Testis (tissue), 2 donors: ENCODE measurements at regions not wholly inside any gene's neighbourhood (a gene's known extent, or its start where the extent isn't known, plus 50 kb on each side); places are given as distances from the start of the nearest gene placed in this dataset.

Experiments
- DNase-seq: peaks from one replicate; pipeline ENCODE4 v3.0.0-alpha.2; 2019
- H3K27ac ChIP-seq, 2 donors: fragments of 200-600 bp; sonication (generic); one replicate each; pipeline ENCODE4 v1.5.1; 2019
- H3K27me3 ChIP-seq: fragments of 200-600 bp; sonication (generic); one replicate; pipeline ENCODE4 v1.5.1; 2019
- H3K36me3 ChIP-seq: fragments of 200-600 bp; sonication (generic); one replicate; pipeline ENCODE4 v1.5.1; 2017; ENCODE audit warnings: low read depth; ENCODE audit errors: missing control alignments
- H3K4me1 ChIP-seq: fragments of 200-600 bp; sonication (generic); one replicate; pipeline ENCODE4 v1.5.1; 2019
- H3K4me3 ChIP-seq, 2 donors: fragments of 200-600 bp; sonication (generic); one replicate each; pipeline ENCODE4 v1.5.1; 2017 to 2019
- H3K9me3 ChIP-seq: fragments of 200-600 bp; sonication (generic); one replicate; pipeline ENCODE4 v1.5.1; 2017
- POLR2A ChIP-seq: fragments of 450-650 bp; IDR thresholded peaks from one replicate; pipeline ENCODE4 v1.6.1; 2017; ENCODE audit warnings: antibody characterized with exemption, mild to moderate bottlenecking, moderate library complexity
- WGBS, 2 donors: methylation state at CpG; one replicate each; pipeline ENCODE4 v1.1.5; 2018; 5-methylcytosine and 5-hydroxymethylcytosine counted together
- intact Hi-C: fragments of 100-400 bp; cut with DNase I; formaldehyde crosslinking; loops from one replicate; pipeline ENCODE4 v1.15.1; 2023; ENCODE audit warnings: low total_unique reads
- TF ChIP-seq, protein P1 (sequence below), 3 experiments: fragments of 450-650 bp in 2 of 3; fragments of 200-600 bp in 1 of 3; sonication (generic) in 1 of 3; IDR thresholded peaks; one replicate each; pipeline ENCODE4 v1.5.1; 2016 to 2019; ENCODE audit warnings: antibody characterized with exemption in 3 of 3, mild to moderate bottlenecking in 2 of 3, moderate library complexity in 1 of 3

DNA sequence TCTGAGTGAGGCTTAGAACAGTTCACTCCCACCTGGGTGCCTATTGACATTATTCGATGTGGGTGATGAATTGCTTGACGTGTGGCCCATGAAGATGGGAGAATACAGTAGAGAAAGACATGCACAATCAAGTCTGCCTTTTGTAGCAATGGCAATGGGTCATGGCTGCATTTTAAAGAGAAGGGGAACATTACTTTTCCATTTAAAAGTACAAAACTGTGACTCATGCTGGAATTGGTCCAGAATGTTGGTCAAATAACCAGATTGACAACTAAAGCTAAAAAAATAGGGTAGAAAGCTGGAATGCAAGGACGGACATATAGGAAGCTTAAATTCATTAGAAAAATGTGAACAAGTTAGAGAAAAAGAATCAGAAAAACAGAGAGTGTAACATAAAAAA, 104.1 kb upstream of the SLC25A13 start:
- Histone ChIP-seq H3K36me3 (no peaks in the 10 kb centered on the region), H3K27me3 (no peaks in the 10 kb centered on the region), H3K9me3 (no peaks in the 10 kb centered on the region), H3K4me1 (no peaks in the 10 kb centered on the region), H3K4me3 (no peak overlapping the region), H3K27ac (no peak overlapping the region)
- TF ChIP-seq, protein P1, sequence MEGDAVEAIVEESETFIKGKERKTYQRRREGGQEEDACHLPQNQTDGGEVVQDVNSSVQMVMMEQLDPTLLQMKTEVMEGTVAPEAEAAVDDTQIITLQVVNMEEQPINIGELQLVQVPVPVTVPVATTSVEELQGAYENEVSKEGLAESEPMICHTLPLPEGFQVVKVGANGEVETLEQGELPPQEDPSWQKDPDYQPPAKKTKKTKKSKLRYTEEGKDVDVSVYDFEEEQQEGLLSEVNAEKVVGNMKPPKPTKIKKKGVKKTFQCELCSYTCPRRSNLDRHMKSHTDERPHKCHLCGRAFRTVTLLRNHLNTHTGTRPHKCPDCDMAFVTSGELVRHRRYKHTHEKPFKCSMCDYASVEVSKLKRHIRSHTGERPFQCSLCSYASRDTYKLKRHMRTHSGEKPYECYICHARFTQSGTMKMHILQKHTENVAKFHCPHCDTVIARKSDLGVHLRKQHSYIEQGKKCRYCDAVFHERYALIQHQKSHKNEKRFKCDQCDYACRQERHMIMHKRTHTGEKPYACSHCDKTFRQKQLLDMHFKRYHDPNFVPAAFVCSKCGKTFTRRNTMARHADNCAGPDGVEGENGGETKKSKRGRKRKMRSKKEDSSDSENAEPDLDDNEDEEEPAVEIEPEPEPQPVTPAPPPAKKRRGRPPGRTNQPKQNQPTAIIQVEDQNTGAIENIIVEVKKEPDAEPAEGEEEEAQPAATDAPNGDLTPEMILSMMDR (IDR thresholded peaks at IDR 0.05) = no peak
- TF ChIP-seq POLR2A = no peak
- 83 to 88% methylated on average over 3 of the region's 3 CpGs for WGBS, 2 donors
- DNase-seq = no peak
- intact Hi-C loops = no loop called here

DNA sequence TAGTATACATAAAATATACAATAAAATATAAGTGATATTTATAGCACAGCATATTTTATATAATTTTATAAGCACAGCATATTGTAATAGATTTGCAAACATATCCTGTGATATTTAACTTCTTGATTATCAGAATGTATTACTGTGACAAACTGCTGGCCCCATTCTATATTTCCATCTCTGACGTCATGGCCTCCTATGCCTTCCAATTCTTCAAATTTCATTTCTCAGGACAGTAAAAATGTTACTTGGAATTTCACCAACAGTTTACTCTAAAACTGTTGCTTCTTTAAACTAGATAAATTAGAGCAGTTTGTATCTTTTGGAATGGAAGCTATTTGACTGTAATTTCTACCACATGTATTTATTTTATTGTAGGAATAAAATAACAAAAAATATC, 102.5 kb upstream of the SLC25A13 start:
- H3K4me3 ChIP-seq = no peak overlapping the region
- TF ChIP-seq, protein P1 (IDR thresholded peaks at IDR 0.05) = no peak
- TF ChIP-seq POLR2A = no peak
- H3K36me3 ChIP-seq = no peaks in the 10 kb centered on the region
- no peaks in the 10 kb centered on the region for H3K9me3 ChIP-seq
- intact Hi-C loops = no loop called here
- H3K27ac ChIP-seq = no peak overlapping the region
- DNase-seq = no peak
- no peaks in the 10 kb centered on the region for H3K27me3 ChIP-seq
- WGBS, 2 donors = 34 to 48% methylated on average over 1 of the region's 1 CpG
- H3K4me1 ChIP-seq = no peaks in the 10 kb centered on the region

DNA sequence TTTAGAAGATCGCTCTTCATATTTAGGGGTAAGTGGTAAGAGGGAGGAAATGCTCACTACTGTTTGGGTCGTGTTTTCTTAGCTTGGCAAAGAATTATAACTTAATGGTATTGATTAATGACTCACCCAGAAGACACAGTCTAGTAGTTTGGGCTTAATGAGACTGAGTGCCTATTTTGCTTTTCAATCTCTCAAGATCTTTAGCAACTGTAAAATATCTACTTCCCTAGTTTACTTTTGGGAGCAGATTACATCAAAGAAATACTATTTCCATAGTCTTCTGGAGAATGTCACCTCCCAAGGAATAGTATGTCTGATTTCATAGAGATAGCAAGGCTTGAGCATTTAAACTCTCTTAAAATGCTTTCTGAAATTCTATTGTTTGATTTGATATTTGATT, 100.5 kb upstream of the SLC25A13 start:
- no peak for TF ChIP-seq POLR2A
- TF ChIP-seq, protein P1 (IDR thresholded peaks at IDR 0.05) = no peak
- intact Hi-C loops = no loop called here
- Histone ChIP-seq H3K27ac (no peak overlapping the region), H3K4me3 (no peak overlapping the region), H3K27me3 (no peaks in the 10 kb centered on the region), H3K36me3 (no peaks in the 10 kb centered on the region), H3K4me1 (no peaks in the 10 kb centered on the region), H3K9me3 (no peaks in the 10 kb centered on the region)
- no peak for DNase-seq
- 74 to 79% methylated on average over 2 of the region's 2 CpGs for WGBS, 2 donors

DNA sequence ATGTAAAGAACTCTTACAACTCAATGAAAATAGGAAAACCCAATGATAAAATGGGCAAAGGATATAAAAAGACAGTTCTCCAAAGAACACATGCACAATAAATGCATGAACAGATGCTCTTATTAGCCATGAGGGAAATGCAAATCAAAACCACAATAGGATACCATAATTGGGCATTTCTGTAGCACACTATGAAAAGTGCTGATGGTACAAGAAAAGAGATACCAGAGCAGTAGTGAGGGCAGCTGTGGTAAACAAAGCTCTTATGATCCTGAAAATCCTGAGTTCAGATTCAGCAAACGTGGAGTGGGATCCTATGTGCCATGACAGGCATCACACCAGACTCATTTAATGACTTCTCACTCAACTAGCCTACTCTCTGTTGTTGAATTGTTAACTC, 96.7 kb upstream of the SLC25A13 start:
- Histone ChIP-seq H3K4me3 (no peak overlapping the region), H3K27ac (no peak overlapping the region), H3K36me3 (no peaks in the 10 kb centered on the region), H3K9me3 (no peaks in the 10 kb centered on the region), H3K4me1 (no peaks in the 10 kb centered on the region), H3K27me3 (no peaks in the 10 kb centered on the region)
- intact Hi-C loops = no loop called here
- WGBS, 2 donors = 93 to 100% methylated on average over 1 of the region's 1 CpG
- TF ChIP-seq, protein P1 (IDR thresholded peaks at IDR 0.05) = no peak
- TF ChIP-seq POLR2A = no peak
- DNase-seq = no peak

DNA sequence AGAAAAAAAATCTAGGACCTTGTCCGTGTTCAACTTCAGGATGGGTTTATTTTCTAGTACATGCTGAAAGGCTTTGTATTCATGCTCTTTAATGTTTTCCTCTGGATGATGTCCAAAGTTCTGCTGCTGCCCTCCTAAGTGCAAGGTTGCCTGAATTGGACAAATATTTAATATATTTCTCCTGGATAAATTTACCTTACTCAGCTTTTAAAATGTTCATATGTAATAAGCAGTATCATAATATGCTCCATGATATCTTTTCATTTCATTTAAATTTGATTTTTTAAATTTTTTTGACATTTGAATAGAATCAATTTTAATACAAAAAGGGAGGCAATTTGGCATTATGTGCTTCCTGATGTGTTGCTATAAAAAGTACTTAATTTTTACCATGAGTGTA, 95.9 kb upstream of the SLC25A13 start:
- no peak for TF ChIP-seq POLR2A
- TF ChIP-seq, protein P1 (IDR thresholded peaks at IDR 0.05) = no peak
- intact Hi-C loops = no loop called here
- 56 to 68% methylated on average over 1 of the region's 1 CpG for WGBS, 2 donors

More for the DNA sequence above, 95.9 kb upstream of the SLC25A13 start:
- no peaks in the 10 kb centered on the region for H3K4me1 ChIP-seq
- no peaks in the 10 kb centered on the region for H3K27me3 ChIP-seq
- no peaks in the 10 kb centered on the region for H3K36me3 ChIP-seq
- no peak for DNase-seq
- no peak overlapping the region for H3K4me3 ChIP-seq
- H3K9me3 ChIP-seq = no peaks in the 10 kb centered on the region
- H3K27ac ChIP-seq = no peak overlapping the region
